ENCODE measurements at regions not wholly inside any gene's neighbourhood (a gene's known extent, or its start where the extent isn't known, plus 50 kb on each side); places are given as distances from the start of the nearest gene placed in this dataset.

GRCh38 chr16:79369796-79370195 lies 230.7 kb downstream of the MAF start:
- no peak for TF ChIP-seq REST (IDR thresholded peaks at IDR 0.05; ENCODE audit: borderline replicate concordance)
- TF ChIP-seq MXI1 (conservative IDR thresholded peaks at IDR 0.05; ENCODE audit: poor library complexity, severe bottlenecking) = no peak
- no peak for TF ChIP-seq RAD21 (conservative IDR thresholded peaks at IDR 0.05)
- TF ChIP-seq POLR2AphosphoS5 (IDR thresholded peaks at IDR 0.05) = no peak
- no peak for TF ChIP-seq CTCF (IDR thresholded peaks at IDR 0.05; ENCODE audit: poor library complexity, severe bottlenecking)
- TF ChIP-seq EZH2 (IDR thresholded peaks at IDR 0.05; ENCODE audit: borderline replicate concordance, insufficient read depth, low read length, poor library complexity, severe bottlenecking) = no peak
- Histone ChIP-seq H3K9me3 (ENCODE audit: low read length) (no peaks in the 10 kb centered on the region), H2AFZ (ENCODE audit: low read depth, low read length) (no peak overlapping the region), H3K9ac (ENCODE audit: low read length) (no peak overlapping the region), H3F3A (ENCODE audit: insufficient read depth, low read length, poor library complexity, severe bottlenecking) (no peaks in the 10 kb centered on the region), H3K4me3 (ENCODE audit: low read length) (no peak overlapping the region), H3K4me2 (ENCODE audit: low read length) (no peak overlapping the region), H4K20me1 (ENCODE audit: insufficient read depth) (no peaks in the 10 kb centered on the region), H3K36me3 (ENCODE audit: insufficient read depth, low read length) (no peaks in the 10 kb centered on the region), H3K9me2 (ENCODE audit: insufficient read depth, low read length) (no peaks in the 10 kb centered on the region), H3K27ac (ENCODE audit: low read length) (no peak overlapping the region), H3K79me2 (replicated peaks; ENCODE audit: insufficient read depth, low read length) (no peaks in the 10 kb centered on the region), H3K27me3 (ENCODE audit: insufficient read depth, low read depth, low read length) (no peaks in the 10 kb centered on the region)

- Histone ChIP-seq H3K36me3 (ENCODE audit: insufficient read depth, low read length) (no peaks in the 10 kb centered on the region), H3K27ac (ENCODE audit: low read length) (no peak overlapping the region), H3K9me2 (ENCODE audit: insufficient read depth, low read length) (no peaks in the 10 kb centered on the region), H3K9ac (ENCODE audit: low read length) (no peak overlapping the region), H3K9me3 (ENCODE audit: low read length) (no peaks in the 10 kb centered on the region), H3K4me2 (ENCODE audit: low read length) (no peak overlapping the region), H3K79me2 (replicated peaks; ENCODE audit: insufficient read depth, low read length) (no peaks in the 10 kb centered on the region), H3K4me3 (ENCODE audit: low read length) (no peak overlapping the region), H4K20me1 (ENCODE audit: insufficient read depth) (no peaks in the 10 kb centered on the region), H2AFZ (ENCODE audit: low read depth, low read length) (no peak overlapping the region), H3K27me3 (ENCODE audit: insufficient read depth, low read depth, low read length) (no peaks in the 10 kb centered on the region), H3F3A (ENCODE audit: insufficient read depth, low read length, poor library complexity, severe bottlenecking) (no peaks in the 10 kb centered on the region)
- no peak for TF ChIP-seq POLR2AphosphoS5 (IDR thresholded peaks at IDR 0.05)
- no peak for TF ChIP-seq SMC3 (conservative IDR thresholded peaks at IDR 0.05; ENCODE audit: poor library complexity)
Measured at GRCh38 chr16:79367822-79368221, 232.7 kb downstream of the MAF start.

- no peak overlapping the region for H2AFZ ChIP-seq (ENCODE audit: low read depth, low read length)
- H3K4me2 ChIP-seq (ENCODE audit: low read length) = no peak overlapping the region
- no peaks in the 10 kb centered on the region for H3K36me3 ChIP-seq (ENCODE audit: insufficient read depth, low read length)
- no peak overlapping the region for H3K9ac ChIP-seq (ENCODE audit: low read length)
- no peak for TF ChIP-seq POLR2AphosphoS5 (IDR thresholded peaks at IDR 0.05)
- no peak for TF ChIP-seq REST (IDR thresholded peaks at IDR 0.05; ENCODE audit: borderline replicate concordance)
- no peak for TF ChIP-seq TAF1 (IDR thresholded peaks at IDR 0.05; ENCODE audit: low read depth)
- TF ChIP-seq EP300 (conservative IDR thresholded peaks at IDR 0.05; ENCODE audit: poor library complexity, severe bottlenecking) = no peak
- no peak for TF ChIP-seq EZH2 (IDR thresholded peaks at IDR 0.05; ENCODE audit: borderline replicate concordance, insufficient read depth, low read length, poor library complexity, severe bottlenecking)
- no peak for TF ChIP-seq MXI1 (conservative IDR thresholded peaks at IDR 0.05; ENCODE audit: poor library complexity, severe bottlenecking)
- no peak for TF ChIP-seq RAD21 (conservative IDR thresholded peaks at IDR 0.05)
- no peak for TF ChIP-seq CTCF (IDR thresholded peaks at IDR 0.05; ENCODE audit: poor library complexity, severe bottlenecking)
- TF ChIP-seq SMC3 (conservative IDR thresholded peaks at IDR 0.05; ENCODE audit: poor library complexity) = no peak
- no peaks in the 10 kb centered on the region for H3F3A ChIP-seq (ENCODE audit: insufficient read depth, low read length, poor library complexity, severe bottlenecking)
- H3K9me2 ChIP-seq (ENCODE audit: insufficient read depth, low read length) = no peaks in the 10 kb centered on the region
- H3K9me3 ChIP-seq (ENCODE audit: low read length) = no peaks in the 10 kb centered on the region
- no peaks in the 10 kb centered on the region for H4K20me1 ChIP-seq (ENCODE audit: insufficient read depth)
- no peaks in the 10 kb centered on the region for H3K27me3 ChIP-seq (ENCODE audit: insufficient read depth, low read depth, low read length)
- H3K27ac ChIP-seq (ENCODE audit: low read length) = no peak overlapping the region
- H3K79me2 ChIP-seq (replicated peaks; ENCODE audit: insufficient read depth, low read length) = no peaks in the 10 kb centered on the region
- H3K4me3 ChIP-seq (ENCODE audit: low read length) = no peak overlapping the region
Measured at GRCh38 chr16:79366635-79367034, 233.9 kb downstream of the MAF start.

All from neural cell (in vitro differentiated cells).